ENCODE measurements at regions not wholly inside any gene's neighbourhood (a gene's known extent, or its start where the extent isn't known, plus 50 kb on each side); places are given as distances from the start of the nearest gene placed in this dataset.

GRCh38 chr12:60176891-60177290 lies 581.1 kb downstream of the SLC16A7 start:
- TF ChIP-seq EZH2 (IDR thresholded peaks at IDR 0.05; ENCODE audit: insufficient read depth, poor library complexity, severe bottlenecking) (no peak), EZH2phosphoT487 (IDR thresholded peaks at IDR 0.05; ENCODE audit: insufficient read depth, low read depth) (no peak)
